Left forelimb (tissue), 1 donor: ENCODE measurements at regions not wholly inside any gene's neighbourhood (a gene's known extent, or its start where the extent isn't known, plus 50 kb on each side); places are given as distances from the start of the nearest gene placed in this dataset.

ENCODE experiments used
- DNase-seq: peaks from one replicate; pipeline ENCODE4 v3.0.0-alpha.2; 2018; ENCODE audit warnings: low spot score

DNA sequence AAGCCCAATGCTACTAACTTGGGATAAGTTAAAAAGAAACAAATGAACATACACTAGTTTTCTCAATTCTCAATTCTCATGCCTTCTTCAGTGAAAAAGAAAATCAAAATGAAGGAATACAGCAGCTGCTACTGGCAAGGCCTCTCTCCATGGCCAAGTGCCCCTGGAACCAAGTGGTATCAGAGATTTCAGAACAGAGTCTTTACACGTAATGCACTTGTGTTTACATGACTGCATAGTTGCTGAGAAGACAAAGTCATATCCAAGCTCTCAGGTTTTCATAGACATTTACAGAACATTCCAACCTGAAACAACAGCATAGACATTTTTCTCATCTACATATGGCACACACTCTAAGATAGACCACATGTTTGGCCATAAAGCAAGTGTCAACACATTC is 789.9 kb downstream of the CBLN2 start:
- DNase-seq: no peak

DNA sequence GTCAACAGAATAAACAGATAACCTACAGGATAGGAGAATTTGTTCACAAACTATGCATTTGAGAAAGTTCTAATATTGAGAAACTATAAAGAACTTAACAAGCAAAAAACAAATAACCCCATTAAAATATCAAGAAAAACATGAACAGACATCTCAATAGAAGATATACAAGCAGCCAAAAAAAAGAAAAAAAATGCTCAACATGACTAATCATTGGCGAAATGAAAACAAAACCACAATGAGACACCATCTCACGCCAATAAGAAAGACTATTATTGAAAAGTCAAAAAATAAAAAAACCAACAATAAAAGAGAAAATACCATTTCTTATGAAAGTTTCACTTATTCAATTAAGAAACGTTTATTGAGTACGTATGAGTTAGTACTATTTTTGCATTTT is 800.5 kb downstream of the CBLN2 start:
- DNase-seq: no peak

- no peak for DNase-seq
These were observed 814.5 kb downstream of the CBLN2 start for GRCh38 chr18:71729611-71730010.

DNA sequence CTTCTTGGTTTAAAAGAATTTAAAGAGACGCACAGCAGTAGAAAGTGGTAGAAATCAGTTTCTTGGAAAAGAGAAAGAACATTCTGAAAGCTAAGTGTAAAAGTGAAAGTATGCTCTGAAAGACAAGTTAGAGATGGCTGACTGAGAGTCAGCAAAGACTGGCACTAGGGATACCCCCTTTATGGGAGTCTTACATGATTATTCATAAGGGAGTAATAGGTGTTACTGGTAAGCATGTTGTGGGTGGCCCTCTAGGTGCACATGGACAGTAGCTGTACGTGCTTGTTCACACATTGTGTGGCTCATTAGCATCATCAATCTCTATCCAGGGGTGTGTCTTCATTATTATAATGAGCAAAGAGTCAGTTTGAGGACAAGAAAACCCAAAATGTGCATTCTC is 816.2 kb downstream of the CBLN2 start:
- DNase-seq: no peak

DNA sequence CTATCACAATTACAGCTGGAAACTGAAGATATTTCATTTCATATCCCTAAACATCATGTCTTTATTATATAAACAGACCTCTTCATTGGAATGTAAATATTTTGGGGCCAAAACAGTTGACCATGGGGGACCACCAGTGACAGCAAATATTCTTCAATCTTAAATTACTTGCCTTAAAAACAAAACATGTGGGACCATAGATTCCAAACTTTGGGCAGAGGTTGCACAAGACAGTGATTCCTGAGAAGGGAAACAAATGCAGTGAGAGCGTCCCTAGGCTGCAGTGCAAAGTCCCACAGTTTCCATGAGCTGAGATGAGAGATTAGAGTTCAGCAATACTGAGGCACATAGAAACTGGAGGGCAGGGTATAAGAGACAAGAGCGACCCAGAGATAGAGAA is 818.9 kb downstream of the CBLN2 start:
- DNase-seq: no peak

- DNase-seq: no peak
These were observed 836.1 kb downstream of the CBLN2 start for GRCh38 chr18:71707985-71708500.

DNA sequence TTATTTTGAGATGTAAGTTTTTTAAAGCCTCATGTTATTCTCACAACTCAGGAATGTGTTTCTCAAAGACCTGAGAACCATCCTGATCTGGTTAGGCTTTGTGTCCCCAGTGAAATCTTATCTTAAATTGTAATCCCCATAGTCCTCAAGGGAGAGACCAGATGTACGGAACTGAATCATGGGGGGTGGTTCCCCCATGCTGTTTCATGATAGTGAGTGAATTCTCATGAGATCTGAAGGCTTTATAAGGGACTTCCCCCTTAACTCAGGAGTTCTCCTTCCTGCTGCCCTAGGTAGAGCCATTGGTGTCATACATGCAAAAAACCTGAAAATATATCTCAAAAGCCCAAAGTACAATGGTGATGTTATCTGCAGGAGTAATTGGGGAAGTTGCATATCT is 836.7 kb downstream of the CBLN2 start:
- DNase-seq: no peak

GRCh38 chr18:71689416-71690160 is 854.6 kb downstream of the CBLN2 start:
- no peak for DNase-seq

DNA sequence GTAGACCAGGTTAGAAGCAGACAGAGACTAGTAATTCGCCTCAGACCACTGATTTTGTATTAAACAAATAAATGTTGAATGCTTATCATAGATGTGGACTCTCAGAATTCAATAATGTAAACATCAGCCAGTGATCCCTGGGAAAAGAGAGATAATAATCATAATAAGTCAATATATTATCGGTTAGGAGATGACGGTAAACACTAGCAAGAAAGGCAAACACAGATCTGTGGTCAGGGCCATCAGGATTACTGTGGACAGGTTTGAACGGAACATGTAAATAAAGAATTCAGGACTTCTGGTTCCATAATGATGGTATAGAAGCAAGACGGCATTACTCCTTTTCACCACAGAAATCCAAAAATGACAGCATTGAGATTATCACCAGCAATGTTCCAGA is 861.6 kb downstream of the CBLN2 start:
- DNase-seq: no peak

- no peak for DNase-seq
These were observed 866.0 kb downstream of the CBLN2 start for GRCh38 chr18:71678144-71678543.

DNA sequence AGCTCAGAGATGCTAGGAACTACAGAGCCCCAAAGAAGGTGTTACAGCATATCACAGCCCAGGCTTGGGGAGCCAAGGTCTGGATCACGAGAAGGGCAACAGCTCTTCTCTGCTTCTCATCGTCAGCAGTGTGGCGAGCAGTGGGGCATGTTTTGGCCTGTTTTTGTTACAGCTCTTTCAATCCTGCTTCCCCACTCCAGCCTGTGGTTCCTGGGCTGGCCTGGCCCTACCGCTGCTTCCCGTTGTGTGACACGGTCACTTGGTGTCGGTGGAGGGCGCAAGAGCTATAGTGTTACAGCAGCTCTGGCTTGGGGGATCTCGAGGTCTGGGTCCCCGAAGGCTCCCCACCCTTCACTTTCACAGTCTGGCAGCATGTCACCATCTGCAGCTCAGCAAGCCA is 870.2 kb downstream of the CBLN2 start:
- DNase-seq: no peak

- DNase-seq: no peak
These were observed 870.6 kb downstream of the CBLN2 start for GRCh38 chr18:71673498-71673897.

DNA sequence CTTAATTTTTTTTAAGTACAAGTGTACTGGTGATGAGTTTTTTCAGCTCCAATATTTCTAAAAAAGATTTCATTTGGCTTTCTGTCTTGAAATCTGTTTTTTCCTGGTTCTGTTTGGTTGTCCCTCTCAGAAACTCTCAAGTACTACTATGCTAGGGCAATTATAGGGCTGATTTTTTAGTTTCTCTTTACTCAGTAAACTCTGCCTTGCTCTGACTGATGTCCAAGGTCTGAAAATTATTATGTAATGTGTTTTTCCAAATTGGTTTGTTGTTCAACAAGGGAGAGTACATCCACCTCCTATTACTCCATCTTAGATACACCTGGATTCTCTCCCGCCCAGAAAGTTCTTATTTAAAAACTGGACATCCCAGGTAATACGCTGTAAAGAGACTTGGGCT is 877.7 kb downstream of the CBLN2 start:
- no peak for DNase-seq

GRCh38 chr18:71665131-71665530 is 879.0 kb downstream of the CBLN2 start:
- no peak for DNase-seq

- no peak for DNase-seq
These were observed 900.3 kb downstream of the CBLN2 start for GRCh38 chr18:71643822-71644221.

DNA sequence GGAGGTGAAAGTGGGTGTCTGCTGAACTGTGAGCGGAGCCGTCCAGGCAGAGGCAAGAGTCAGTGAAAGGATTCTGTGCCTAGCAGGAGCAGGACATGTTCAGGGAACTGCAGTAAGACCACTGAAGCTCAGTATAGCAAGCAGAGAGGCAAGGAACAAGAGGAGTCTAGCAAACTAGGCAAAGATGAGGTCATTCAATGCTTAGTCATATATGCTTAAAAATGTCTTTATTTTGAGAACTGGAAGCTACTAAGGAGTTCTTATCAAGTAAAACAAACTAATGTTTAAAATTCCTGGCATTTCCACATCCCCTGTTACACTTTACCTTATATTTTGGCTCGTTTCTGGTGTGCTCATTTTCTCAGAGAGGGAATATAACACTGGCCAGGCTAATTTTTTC is 913.4 kb downstream of the CBLN2 start:
- DNase-seq: no peak

DNA sequence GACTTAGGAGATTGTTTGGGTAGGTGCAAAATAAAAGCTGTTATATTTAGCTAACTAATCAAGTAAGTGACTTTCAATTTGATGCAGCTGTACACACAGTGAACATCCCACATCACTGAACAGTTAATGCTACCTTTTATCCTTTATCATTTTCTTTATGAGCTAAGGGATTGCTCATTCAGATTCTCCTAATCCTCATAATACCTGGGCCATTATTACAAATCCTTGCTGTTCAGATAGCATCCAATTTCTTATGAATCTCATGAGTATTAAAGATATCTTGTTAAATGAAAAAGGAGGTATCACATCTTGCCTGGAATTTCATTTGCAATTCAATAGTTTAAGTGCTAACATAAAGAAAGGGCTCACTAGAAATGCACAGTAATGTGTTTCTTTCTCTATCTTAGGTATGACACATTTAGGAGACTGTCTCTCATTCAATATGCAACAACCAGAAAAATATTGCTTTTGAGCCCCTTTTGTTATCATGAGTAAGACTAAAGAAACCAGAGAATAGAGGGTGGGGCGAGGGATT is 918.5 kb downstream of the CBLN2 start:
- DNase-seq: no peak

DNA sequence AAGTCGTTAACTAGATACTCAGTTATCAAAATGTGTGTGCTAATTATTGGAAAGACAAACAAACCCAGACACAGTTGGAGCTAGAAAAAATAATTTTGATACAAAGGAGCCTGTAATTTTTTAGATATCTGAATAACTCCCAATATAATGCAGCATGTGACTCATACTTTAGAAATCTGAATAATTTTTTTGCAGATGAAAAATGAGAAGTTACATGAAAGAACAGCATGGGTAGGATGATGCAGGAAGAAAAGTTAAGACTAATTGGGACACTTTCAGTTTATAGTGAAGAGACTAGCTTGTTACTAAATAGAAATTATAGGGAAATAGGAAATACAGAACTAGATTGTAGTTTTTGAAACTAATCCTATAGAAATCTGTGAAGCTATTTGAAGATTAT is 945.8 kb downstream of the CBLN2 start:
- no peak for DNase-seq

GRCh38 chr18:71597219-71597618 is 946.9 kb downstream of the CBLN2 start:
- DNase-seq: no peak

DNA sequence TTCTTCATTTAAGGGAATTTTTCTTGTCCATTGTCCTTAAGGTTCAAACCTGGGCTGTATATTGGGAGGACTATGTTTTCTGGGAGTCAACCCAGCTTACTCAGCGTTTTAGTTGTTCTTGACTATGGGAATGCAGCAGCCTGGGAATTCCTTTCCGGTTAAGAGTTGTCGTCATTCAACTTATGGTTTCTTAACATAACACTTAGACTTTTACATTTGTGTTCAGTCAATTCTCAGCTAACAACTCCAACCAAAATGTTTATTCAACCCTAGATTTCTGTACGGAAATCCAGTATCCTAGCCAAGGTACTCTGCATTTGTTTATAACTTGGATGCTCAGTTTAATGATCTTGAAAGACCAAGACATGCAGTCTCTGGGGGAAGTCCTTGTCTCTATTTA is 960.9 kb downstream of the CBLN2 start:
- no peak for DNase-seq

GRCh38 chr18:71554686-71555085 is 989.5 kb downstream of the CBLN2 start:
- no peak for DNase-seq

DNA sequence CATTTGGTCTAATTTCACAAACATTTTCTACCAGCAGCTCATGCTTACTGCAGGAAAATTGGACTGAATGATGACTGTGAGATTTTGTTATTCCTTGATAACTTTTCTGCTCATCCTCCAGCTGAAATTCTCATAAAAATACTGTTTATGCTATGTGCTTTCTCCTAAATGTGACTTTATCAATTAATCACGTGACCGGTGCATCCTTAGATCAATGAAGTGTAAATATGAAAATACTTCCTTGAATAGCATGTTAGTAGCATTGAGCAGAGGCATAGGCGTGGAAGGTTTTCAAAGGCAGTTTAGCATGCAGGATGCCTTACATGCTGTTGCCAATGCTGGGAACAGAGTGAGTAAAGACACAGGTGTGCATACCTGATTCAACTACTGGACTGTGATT is 1002.5 kb downstream of the CBLN2 start:
- no peak for DNase-seq

- no peak for DNase-seq
These were observed 1014.3 kb downstream of the CBLN2 start for GRCh38 chr18:71529703-71530303.
